ENCODE measurements at regions not wholly inside any gene's neighbourhood (a gene's known extent, or its start where the extent isn't known, plus 50 kb on each side); places are given as distances from the start of the nearest gene placed in this dataset.
"Not testable (repeated sequence)": the region's sequence is repeated elsewhere in the genome, so short reads cannot be mapped to it uniquely, and the experiment has no call there.

DNA sequence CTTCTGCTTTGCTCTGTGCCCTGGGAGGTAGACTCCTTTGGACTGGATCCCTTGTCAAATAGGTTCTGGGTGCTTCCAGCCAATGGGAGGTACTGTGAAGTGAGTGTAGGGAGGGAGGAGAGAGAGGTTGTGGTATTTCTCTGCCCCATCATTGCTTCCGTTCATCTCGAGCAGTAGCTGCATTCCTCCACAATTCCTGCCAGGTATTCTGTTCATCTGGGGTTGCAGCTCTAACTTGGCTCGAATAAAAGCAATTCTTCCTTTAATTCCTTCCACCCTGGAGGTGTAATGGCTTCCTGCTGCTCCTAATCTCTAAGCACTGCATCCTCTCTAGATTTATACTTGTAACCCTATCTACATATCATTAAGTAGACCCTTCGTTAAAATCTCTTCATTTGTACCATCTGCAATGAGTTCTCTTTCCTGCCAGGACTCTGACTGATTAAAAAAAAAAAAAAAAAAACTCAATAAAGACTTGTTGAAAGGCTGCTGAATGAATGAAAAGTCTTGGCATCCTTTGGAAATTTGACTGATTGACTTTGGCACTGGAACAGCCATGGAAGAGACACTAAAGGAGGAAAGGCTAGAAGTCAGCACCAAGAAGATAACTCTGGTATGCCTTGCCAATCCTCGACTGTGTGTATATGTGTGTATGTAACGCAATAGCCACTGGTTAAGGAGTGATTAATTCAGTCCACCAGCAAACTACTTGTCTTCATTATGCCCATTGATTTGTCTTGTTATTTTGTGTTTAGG lies 616.9 kb upstream of the SOX9 start:
- ChIA-PET CTCF (no interaction called here), POLR2A (no interaction called here)

- POLR2A ChIA-PET = no interaction called here
- CTCF ChIA-PET = no interaction called here
Observed at GRCh38 chr17:71505200-71505599, 615.6 kb upstream of the SOX9 start.

- CTCF ChIA-PET = no interaction called here
- POLR2A ChIA-PET = no interaction called here
Observed at GRCh38 chr17:71505981-71506380, 614.8 kb upstream of the SOX9 start.

DNA sequence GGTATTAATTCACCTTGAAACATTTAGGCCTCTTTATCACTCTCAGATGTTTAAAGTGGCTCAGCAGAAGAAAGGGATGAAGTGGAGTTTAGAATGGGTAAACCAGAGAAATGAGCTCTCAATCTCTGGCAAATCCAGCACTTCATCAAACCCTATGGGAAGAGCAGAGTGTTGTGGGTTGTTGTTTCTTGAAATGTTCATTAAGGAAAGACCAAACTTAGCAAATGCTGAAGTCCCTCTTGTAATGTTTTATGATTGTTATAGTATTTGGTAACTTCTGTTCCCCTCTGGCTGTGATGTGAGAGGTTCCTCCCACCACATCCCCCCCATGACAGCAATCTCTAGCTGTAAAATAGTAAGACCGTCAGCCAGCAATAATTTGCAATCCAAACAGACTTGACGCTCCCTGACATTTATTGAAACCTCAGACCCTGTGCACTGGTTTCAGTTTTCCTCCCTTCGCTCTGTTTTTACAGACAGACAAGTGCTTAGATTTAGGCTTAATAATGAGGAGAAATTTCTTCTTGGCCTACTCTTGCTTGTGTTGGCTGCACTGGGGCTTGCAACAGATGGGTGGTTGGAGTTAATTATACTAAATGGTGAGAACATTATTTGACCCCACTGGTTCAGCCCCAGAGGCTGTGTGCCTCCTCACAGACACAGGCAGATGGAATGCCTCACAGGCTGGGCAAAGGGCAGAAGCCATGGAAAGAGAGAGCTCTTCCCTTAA lies 609.4 kb upstream of the SOX9 start:
- CTCF ChIA-PET = no interaction called here
- POLR2A ChIA-PET = no interaction called here

DNA sequence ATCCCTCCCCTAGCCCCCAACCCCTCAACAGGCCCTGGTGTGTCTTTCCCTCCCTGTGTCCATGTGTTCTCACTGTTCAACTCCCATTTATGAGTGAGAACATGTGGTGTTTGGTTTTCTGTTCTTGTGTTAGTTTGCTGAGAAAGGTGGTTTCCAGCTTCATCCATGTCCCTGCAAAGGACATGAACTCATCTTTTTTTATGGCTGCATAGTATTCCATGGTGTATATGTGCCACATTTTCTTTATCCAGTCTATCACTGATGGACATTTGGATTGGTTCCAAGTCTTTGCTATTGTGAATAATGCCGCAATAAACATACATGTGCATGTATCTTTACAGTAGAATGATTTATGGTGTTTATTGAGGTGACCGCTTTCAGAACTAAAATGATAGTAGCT lies 607.1 kb upstream of the SOX9 start:
- POLR2A ChIA-PET, CTCF ChIA-PET: not testable (repeated sequence)

DNA sequence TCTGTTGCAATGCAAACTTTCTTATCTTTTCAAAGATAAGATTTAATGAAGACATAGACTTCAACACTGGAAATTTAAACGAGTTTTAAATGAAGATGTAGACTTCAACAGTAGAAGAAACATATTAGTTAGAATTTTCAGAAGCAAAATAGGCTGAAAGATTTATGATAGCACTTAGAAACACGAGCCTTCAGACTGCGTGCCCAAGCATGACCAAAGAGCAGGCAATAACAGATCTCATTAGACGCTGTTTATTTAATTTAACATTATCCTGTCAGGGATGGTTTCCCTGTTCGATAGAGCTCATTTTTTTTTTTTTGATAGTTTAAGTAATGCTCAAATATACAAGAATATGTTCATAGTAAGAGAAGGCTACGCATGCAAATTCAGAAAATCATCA lies 604.7 kb upstream of the SOX9 start:
- ChIA-PET CTCF (no interaction called here), POLR2A (no interaction called here)

DNA sequence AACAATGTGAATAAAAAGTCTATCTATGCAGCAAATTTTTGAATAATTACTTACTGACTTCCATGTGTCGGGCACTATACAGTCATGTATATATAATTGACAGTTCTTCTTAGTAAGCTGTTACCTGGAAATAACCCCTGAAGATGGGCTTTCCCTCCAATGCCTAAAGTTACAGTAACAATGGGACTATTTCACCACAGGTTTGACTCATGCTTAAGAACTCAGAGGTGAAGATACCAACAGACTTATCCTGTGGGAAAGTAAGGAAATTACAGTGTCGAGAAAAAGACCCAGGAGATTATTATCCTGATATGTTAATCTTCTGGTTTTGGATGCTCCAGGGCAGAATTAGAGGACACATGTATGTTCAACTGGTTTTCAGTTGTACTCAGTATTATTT lies 601.5 kb upstream of the SOX9 start:
- POLR2A ChIA-PET = no interaction called here
- CTCF ChIA-PET = no interaction called here

GRCh38 chr17:71521724-71522123 lies 599.1 kb upstream of the SOX9 start:
- POLR2A ChIA-PET = no interaction called here
- CTCF ChIA-PET = no interaction called here

DNA sequence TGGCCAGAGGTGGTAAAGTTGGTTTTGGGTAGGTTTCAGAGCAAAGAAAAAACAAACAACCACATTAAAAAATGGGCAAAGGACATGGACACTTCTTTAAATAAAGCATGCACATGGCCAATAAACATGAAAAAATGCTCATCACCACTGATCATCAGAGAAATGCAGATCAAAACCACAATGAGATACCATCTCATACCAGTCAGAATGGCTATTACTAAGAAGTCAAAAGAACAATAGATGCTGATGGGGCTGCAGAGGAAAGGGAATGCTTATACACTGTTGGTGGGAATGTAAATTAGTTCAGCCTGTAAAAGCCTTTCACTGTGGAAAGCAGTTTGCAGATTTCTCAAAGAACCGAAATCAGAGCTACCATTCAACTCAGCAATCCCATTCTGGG lies 598.4 kb upstream of the SOX9 start:
- ChIA-PET CTCF (no interaction called here), POLR2A (no interaction called here)

DNA sequence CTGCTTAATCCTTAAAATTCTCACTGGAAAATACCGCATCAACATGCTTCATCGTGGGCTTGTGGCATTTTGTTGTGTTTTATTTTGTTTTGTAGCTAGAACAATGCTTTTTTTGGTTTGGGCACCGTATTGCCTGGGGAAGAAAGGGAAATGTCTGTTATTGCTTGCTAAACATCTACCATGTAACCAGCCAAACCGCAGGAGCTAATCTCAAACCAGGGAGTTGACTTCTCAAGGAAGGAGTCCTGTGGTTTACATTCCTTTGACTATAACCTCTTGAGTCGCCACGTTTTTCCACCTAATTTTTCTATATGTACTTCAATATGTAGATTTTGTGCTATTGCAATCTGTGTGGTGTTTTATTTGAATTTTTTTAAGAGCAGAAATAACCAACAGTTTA lies 593.5 kb upstream of the SOX9 start:
- POLR2A ChIA-PET = no interaction called here
- CTCF ChIA-PET = no interaction called here

GRCh38 chr17:71528210-71528609 lies 592.6 kb upstream of the SOX9 start:
- POLR2A ChIA-PET = no interaction called here

DNA sequence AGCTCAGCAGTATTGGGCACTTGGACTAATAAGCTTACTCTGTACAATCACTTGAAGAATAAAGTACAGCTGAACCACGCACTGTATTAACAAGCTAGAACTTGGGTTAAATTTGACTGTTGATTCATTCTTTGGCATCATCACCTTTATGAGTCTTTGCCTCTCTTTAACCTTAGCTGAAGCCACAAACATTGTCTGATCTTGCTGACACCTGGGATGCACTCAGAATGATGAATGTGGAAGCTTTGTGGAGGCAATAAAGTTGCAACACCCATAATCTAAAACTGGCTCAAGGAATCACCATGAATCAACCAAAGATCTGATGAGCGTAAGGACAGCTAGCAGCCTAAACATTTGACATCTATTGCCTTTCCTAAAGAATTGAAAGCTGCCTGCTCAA lies 590.6 kb upstream of the SOX9 start:
- POLR2A ChIA-PET = no interaction called here

More at GRCh38 chr17:71528210-71528609, 592.6 kb upstream of the SOX9 start:
- CTCF ChIA-PET = no interaction called here

DNA sequence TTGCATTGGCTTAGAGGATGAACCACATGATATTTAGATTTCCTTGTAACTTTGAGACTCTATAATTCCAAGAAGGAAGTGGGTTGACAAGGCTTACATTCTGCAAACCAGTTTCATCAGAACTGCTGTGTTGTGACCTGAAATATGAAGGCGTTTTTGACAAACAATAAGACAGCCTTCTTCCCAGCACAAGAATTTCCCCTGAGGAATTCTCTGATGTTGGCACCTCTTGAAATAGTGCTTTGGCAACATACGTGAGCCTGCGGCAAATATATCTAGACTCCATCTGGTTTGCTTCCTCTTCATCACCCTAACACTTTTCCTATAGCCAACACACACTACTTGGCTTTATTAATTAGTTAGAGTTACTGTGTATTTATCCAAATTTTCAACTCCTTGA lies 585.5 kb upstream of the SOX9 start:
- POLR2A ChIA-PET = no interaction called here
- CTCF ChIA-PET = no interaction called here

More for the DNA sequence above, 590.6 kb upstream of the SOX9 start:
- CTCF ChIA-PET = no interaction called here

- CTCF ChIA-PET = no interaction called here
- POLR2A ChIA-PET = no interaction called here
Observed at GRCh38 chr17:71546419-71546818, 574.4 kb upstream of the SOX9 start.

DNA sequence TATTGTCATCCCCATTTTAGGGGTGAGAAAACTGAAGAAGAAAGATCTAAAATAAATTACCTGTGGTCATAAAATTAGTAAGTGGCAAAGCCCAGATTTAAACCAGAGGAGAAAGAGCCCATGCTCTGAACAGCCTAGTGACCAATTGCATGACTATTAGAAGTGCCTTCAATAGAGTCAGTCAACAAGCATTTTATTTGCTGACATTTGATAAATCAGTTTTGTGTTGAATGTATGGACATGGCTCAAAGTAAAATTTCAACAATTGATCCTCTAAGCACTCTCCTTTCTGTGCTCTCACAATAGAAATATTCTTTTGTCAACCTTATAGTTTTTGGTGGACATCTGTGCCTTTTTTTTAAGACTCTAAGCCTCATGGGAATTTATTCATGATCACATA lies 572.9 kb upstream of the SOX9 start:
- CTCF ChIA-PET = no interaction called here

GRCh38 chr17:71548540-71549190 lies 572.2 kb upstream of the SOX9 start:
- POLR2A ChIA-PET = no interaction called here
- CTCF ChIA-PET = no interaction called here

More for the DNA sequence above, 572.9 kb upstream of the SOX9 start:
- POLR2A ChIA-PET = no interaction called here

GRCh38 chr17:71550675-71551074 lies 570.1 kb upstream of the SOX9 start:
- ChIA-PET POLR2A (no interaction called here), CTCF (no interaction called here)

GRCh38 chr17:71553381-71553780 lies 567.4 kb upstream of the SOX9 start:
- POLR2A ChIA-PET = no interaction called here

DNA sequence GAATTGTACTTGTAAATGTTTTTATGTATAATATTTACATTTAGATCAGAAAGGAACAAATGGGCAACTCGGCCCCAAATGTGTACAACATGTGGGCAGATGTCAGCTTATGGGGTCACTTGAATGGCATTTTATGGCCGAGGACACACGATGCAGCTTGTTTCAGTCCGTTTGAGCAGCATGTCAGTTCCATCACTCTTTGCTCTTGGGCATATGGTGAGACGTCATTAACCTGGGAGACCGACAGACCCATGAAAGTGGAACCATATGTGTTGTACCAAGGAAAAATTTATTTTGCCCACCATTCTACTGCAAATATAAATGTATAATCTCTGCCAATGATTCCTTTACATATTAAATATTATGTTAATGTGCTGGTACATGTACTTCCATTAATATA lies 561.9 kb upstream of the SOX9 start:
- ChIA-PET POLR2A (no interaction called here), CTCF (no interaction called here)

More at GRCh38 chr17:71553381-71553780, 567.4 kb upstream of the SOX9 start:
- CTCF ChIA-PET = no interaction called here

GRCh38 chr17:71572343-71572742 lies 548.5 kb upstream of the SOX9 start:
- CTCF ChIA-PET = no interaction called here

DNA sequence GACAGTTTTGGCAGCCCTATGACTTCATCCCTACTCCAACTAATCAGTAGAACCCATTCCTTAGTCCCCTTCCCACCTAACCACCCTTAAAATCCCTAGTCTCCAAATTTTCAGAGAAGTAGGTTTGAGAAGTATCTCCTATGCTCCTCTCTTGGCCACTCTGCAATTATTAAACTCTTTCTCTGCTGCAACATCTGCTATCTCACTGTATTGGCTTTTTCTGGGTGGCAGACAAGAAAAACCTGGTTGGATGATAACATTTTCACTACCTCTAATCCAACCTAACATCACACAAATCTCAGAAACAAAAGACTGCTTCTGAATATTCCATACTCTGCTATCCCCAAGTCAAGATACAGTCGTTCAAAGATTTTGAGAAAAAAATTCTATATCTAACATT lies 542.4 kb upstream of the SOX9 start:
- ChIA-PET CTCF (no interaction called here), POLR2A (no interaction called here)

More at GRCh38 chr17:71572343-71572742, 548.5 kb upstream of the SOX9 start:
- POLR2A ChIA-PET = no interaction called here

GRCh38 chr17:71580220-71580619 lies 540.6 kb upstream of the SOX9 start:
- ChIA-PET CTCF (no interaction called here), POLR2A (no interaction called here)

Measured in activated CD8-positive, alpha-beta memory T cell treated with anti-CD3 and anti-CD28 coated beads for 36 hours (primary cell).